IMR-90 (cell line): ENCODE measurements at regions not wholly inside any gene's neighbourhood (a gene's known extent, or its start where the extent isn't known, plus 50 kb on each side); places are given as distances from the start of the nearest gene placed in this dataset.

Experiments used
- ATAC-seq: fragments of 200-7000 bp; cut with Tn5 transposase; 2 replicates; pipeline ENCODE4 v1.9.1; 2020; ENCODE audit warnings: low read depth, mild to moderate bottlenecking, moderate library complexity
- BruUV-seq: library from RNA; stranded (reverse); fragments of 400-500 nt; replicated peaks from 2 replicates; lab custom pipeline; 2021; lab: Mats Ljungman, UMichigan
- CTCF ChIA-PET: fragments of 300-600 bp; formaldehyde crosslinking; extraction: SDS; loops from one replicate; lab custom pipeline; 2021; ENCODE audit warnings: antibody characterized with exemption; lab: Yijun Ruan, JAX
- POLR2A ChIA-PET: fragments of 300-600 bp; sonication (Branson Sonifier 250); formaldehyde crosslinking; loops from one replicate; lab custom pipeline; 2022; ENCODE audit warnings: antibody characterized with exemption; ENCODE audit not compliant: unreplicated experiment; lab: Charles Lee
- DNase-seq: peaks from one replicate; pipeline ENCODE4 v3.0.0; 2013
- H2AFZ ChIP-seq: replicated peaks from 2 replicates; pipeline ENCODE3; 2013; ENCODE audit warnings: low read length, mild to moderate bottlenecking; ENCODE audit not compliant: poor library complexity
- H2AK5ac ChIP-seq: 2 replicates; pipeline ENCODE4 v1.6.1; 2013; ENCODE audit warnings: low read depth, low read length, inconsistent platforms
- H2AK9ac ChIP-seq: replicated peaks from 2 replicates; pipeline ENCODE3; 2013; ENCODE audit warnings: mild to moderate bottlenecking, low read depth, low read length, moderate library complexity; ENCODE audit not compliant: poor library complexity
- H2BK120ac ChIP-seq: 2 replicates; pipeline ENCODE4 v1.6.1; 2013; ENCODE audit warnings: low read depth, low read length, inconsistent platforms
- H2BK15ac ChIP-seq: 3 replicates; pipeline ENCODE4 v1.6.1; 2013; ENCODE audit warnings: low read depth, low read length, inconsistent platforms
- H2BK20ac ChIP-seq: 2 replicates; pipeline ENCODE4 v1.6.1; 2013; ENCODE audit warnings: low read depth, mild to moderate bottlenecking, inconsistent platforms, low read length, moderate library complexity
- H2BK5ac ChIP-seq: 2 replicates; pipeline ENCODE4 v1.6.1; 2013; ENCODE audit warnings: mild to moderate bottlenecking, low read depth, low read length, inconsistent platforms; ENCODE audit not compliant: poor library complexity, severe bottlenecking
- H3K14ac ChIP-seq: replicated peaks from 2 replicates; pipeline ENCODE4 v1.6.1; 2013; ENCODE audit warnings: low read depth, low read length, inconsistent platforms
- H3K18ac ChIP-seq: 2 replicates; pipeline ENCODE4 v1.6.1; 2013; ENCODE audit warnings: low read depth, low read length, control low read depth
- H3K23ac ChIP-seq: 2 replicates; pipeline ENCODE4 v1.6.1; 2013; ENCODE audit warnings: low read depth, low read length, inconsistent platforms
- H3K27ac ChIP-seq: 2 replicates; pipeline ENCODE4 v1.5.1; 2013; ENCODE audit warnings: mild to moderate bottlenecking, control low read depth, low read length; ENCODE audit not compliant: insufficient read depth
- H3K27me3 ChIP-seq: 2 replicates; pipeline ENCODE4 v1.6.1; 2013; ENCODE audit warnings: low read length; ENCODE audit not compliant: control insufficient read depth, insufficient read depth
- H3K36me3 ChIP-seq: 2 replicates; pipeline ENCODE4 v1.6.1; 2013; ENCODE audit warnings: low read length, mixed read lengths; ENCODE audit not compliant: control insufficient read depth, insufficient read depth
- H3K4ac ChIP-seq: 2 replicates; pipeline ENCODE4 v1.6.1; 2013; ENCODE audit warnings: low read depth, low read length, inconsistent platforms
- H3K4me1 ChIP-seq: 2 replicates; pipeline ENCODE4 v1.6.1; 2013; ENCODE audit warnings: low read length, mixed read lengths; ENCODE audit not compliant: control insufficient read depth, insufficient read depth
- H3K4me2 ChIP-seq: 2 replicates; pipeline ENCODE4 v1.6.1; 2013; ENCODE audit warnings: low read depth, mild to moderate bottlenecking, control low read depth, low read length, moderate library complexity
- H3K4me3 ChIP-seq: 2 replicates; pipeline ENCODE4 v1.5.1; 2013; ENCODE audit warnings: low read depth, mild to moderate bottlenecking, control low read depth, low read length, moderate library complexity; ENCODE audit not compliant: insufficient read depth
- H3K56ac ChIP-seq: 2 replicates; pipeline ENCODE4 v1.6.1; 2013; ENCODE audit warnings: low read length, inconsistent platforms; ENCODE audit not compliant: insufficient read depth; ENCODE audit errors: extremely low read depth
- H3K79me1 ChIP-seq, 2 experiments: 2 replicates each; pipeline ENCODE4 v1.6.1; 2013; ENCODE audit warnings: low read length in 2 of 2, inconsistent platforms in 1 of 2, low read depth in 1 of 2
- H3K9ac ChIP-seq: 2 replicates; pipeline ENCODE4 v1.6.1; 2013; ENCODE audit warnings: low read depth, low read length, control low read depth
- H3K9me1 ChIP-seq: 2 replicates; pipeline ENCODE4 v1.6.1; 2013; ENCODE audit warnings: low read length, inconsistent platforms; ENCODE audit not compliant: insufficient read depth
- H3K9me3 ChIP-seq: 2 replicates; pipeline ENCODE4 v1.6.1; 2013; ENCODE audit warnings: low read length; ENCODE audit not compliant: control insufficient read depth, insufficient read depth
- H4K20me1 ChIP-seq: 2 replicates; pipeline ENCODE4 v1.6.1; 2013; ENCODE audit warnings: low read length, inconsistent platforms; ENCODE audit not compliant: insufficient read depth
- H4K5ac ChIP-seq: 2 replicates; pipeline ENCODE4 v1.6.1; 2013; ENCODE audit warnings: mild to moderate bottlenecking, low read depth, low read length, control low read depth
- H4K8ac ChIP-seq, 2 experiments: 2 replicates each; pipeline ENCODE4 v1.6.1; 2013; ENCODE audit warnings: low read depth in 2 of 2, low read length in 2 of 2, control low read depth in 1 of 2, inconsistent platforms in 1 of 2
- H4K91ac ChIP-seq: 2 replicates; pipeline ENCODE4 v1.6.1; 2013; ENCODE audit warnings: low read depth, low read length, inconsistent platforms; ENCODE audit not compliant: insufficient read depth
- BHLHE40 ChIP-seq: fragments of 150-350 bp; IDR thresholded peaks from 2 replicates; pipeline ENCODE4 v1.6.1; 2016; ENCODE audit warnings: mild to moderate bottlenecking, low read depth, low read length
- CEBPB ChIP-seq: IDR thresholded peaks from 2 replicates; pipeline ENCODE4 v1.6.1; 2012; ENCODE audit warnings: low read depth, low read length, improper control_type of control experiment
- CHD1 ChIP-seq: IDR thresholded peaks from 2 replicates; pipeline ENCODE4 v1.6.1; 2012; ENCODE audit warnings: low read depth, low read length, improper control_type of control experiment
- ELK1 ChIP-seq: fragments of 150-350 bp; IDR thresholded peaks from 2 replicates; pipeline ENCODE4 v1.6.1; 2016; ENCODE audit warnings: low read depth, mild to moderate bottlenecking, low read length, moderate library complexity, borderline replicate concordance
- FOS ChIP-seq: fragments of 150-350 bp; IDR thresholded peaks from 2 replicates; pipeline ENCODE4 v1.6.1; 2016; ENCODE audit warnings: low read depth, low read length
- MAFK ChIP-seq: IDR thresholded peaks from 2 replicates; pipeline ENCODE4 v1.6.1; 2012; ENCODE audit warnings: low read depth, low read length, improper control_type of control experiment
- MAZ ChIP-seq: IDR thresholded peaks from 2 replicates; pipeline ENCODE4 v1.6.1; 2012; ENCODE audit warnings: low read depth, mild to moderate bottlenecking, low read length, improper control_type of control experiment, moderate library complexity, borderline replicate concordance
- MXI1 ChIP-seq: IDR thresholded peaks from 2 replicates; pipeline ENCODE4 v1.6.1; 2012; ENCODE audit warnings: low read depth, mild to moderate bottlenecking, low read length, moderate library complexity, borderline replicate concordance
- NFE2L2 ChIP-seq: fragments of 150-350 bp; IDR thresholded peaks from 2 replicates; pipeline ENCODE4 v1.6.1; 2016; ENCODE audit warnings: low read depth, mild to moderate bottlenecking, low read length
- POLR2A ChIP-seq: IDR thresholded peaks from 2 replicates; pipeline ENCODE4 v1.6.1; 2012; ENCODE audit warnings: mild to moderate bottlenecking, low read depth, low read length
- RAD21 ChIP-seq: IDR thresholded peaks from 2 replicates; pipeline ENCODE4 v1.6.1; 2012; ENCODE audit warnings: low read length, improper control_type of control experiment
- RCOR1 ChIP-seq: IDR thresholded peaks from 2 replicates; pipeline ENCODE4 v1.6.1; 2012; ENCODE audit warnings: mild to moderate bottlenecking, low read length, improper control_type of control experiment; ENCODE audit not compliant: insufficient replicate concordance
- RFX5 ChIP-seq: IDR thresholded peaks from 2 replicates; pipeline ENCODE4 v1.8.0; 2012; ENCODE audit warnings: low read depth, mild to moderate bottlenecking, low read length, moderate library complexity
- SMC3 ChIP-seq: fragments of 150-350 bp; IDR thresholded peaks from 2 replicates; pipeline ENCODE4 v1.6.1; 2016; ENCODE audit warnings: low read depth, mild to moderate bottlenecking, antibody characterized with exemption, low read length, moderate library complexity
- WGBS, 2 experiments: methylation state at CpG; one replicate each; pipeline versions ENCODE4 v1.1.5 to v1.1.7; 2013; ENCODE audit warnings: missing lambda C conversion rate in 2 of 2; ENCODE audit not compliant: insufficient read length in 1 of 2; ENCODE audit errors: extremely low coverage in 2 of 2; 5-methylcytosine and 5-hydroxymethylcytosine counted together
- dilution Hi-C: fragments of 300-500 bp; cut with HindIII; formaldehyde crosslinking; loops from one replicate; pipeline ENCODE4 v1.14.3; 2018; ENCODE audit warnings: low sequenced_read_pairs; ENCODE audit not compliant: unreplicated experiment
- in situ Hi-C: fragments of 300-500 bp; cut with MboI; formaldehyde crosslinking; loops from 3 replicates; pipeline ENCODE4 v1.14.3; 2019; ENCODE audit warnings: low sequenced_read_pairs, inconsistent platforms, mixed read lengths
- intact Hi-C: fragments of 100-400 bp; cut with micrococcal nuclease; formaldehyde crosslinking; loops from 2 replicates; pipeline ENCODE4 v1.10.0; 2022
- TF ChIP-seq, protein P1 (sequence below): conservative IDR thresholded peaks from 2 replicates; pipeline ENCODE4 v1.5.1; 2012; ENCODE audit warnings: mild to moderate bottlenecking, low read depth, low read length, improper control_type of control experiment
- TF ChIP-seq, protein P2 (sequence below): fragments of 150-350 bp; IDR thresholded peaks from 2 replicates; pipeline ENCODE4 v1.6.1; 2017; ENCODE audit warnings: mild to moderate bottlenecking, antibody characterized with exemption, low read length, low read depth

DNA sequence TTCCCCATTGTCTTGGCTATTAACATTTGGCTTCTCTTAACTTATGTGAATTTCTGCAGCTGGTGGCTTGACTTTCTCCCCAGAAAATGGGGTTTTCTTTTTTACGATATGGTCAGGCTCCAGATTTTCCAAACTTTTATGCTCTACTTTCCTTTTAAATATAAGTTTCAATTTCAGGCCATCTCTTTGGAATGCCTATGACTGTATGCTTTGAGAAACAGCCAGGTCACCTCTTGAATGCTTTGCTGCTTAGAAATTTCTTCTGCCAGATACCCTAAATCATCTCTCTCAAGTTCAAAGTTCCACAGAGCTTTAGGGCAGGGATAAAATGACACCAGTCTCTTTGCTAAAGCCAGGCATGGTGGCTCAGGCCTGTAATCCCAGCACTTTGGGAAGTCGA is 212.9 kb upstream of the SMIM31 start:
- Histone ChIP-seq H3K18ac (no peak overlapping the region), H3K79me1 (no peaks in the 10 kb centered on the region), H3K9me3 (peaks cover 12% of the 10 kb centered on the region), H3K9me1 (no peaks in the 10 kb centered on the region), H3K4ac (no peak overlapping the region), H2BK5ac (no peak overlapping the region), H3K56ac (no peak overlapping the region), H3K14ac (no peak overlapping the region), H2BK20ac (no peak overlapping the region), H3K27me3 (no peaks in the 10 kb centered on the region), H3K4me3 (no peak overlapping the region), H3K4me1 (no peaks in the 10 kb centered on the region), H4K91ac (no peak overlapping the region), H3K36me3 (no peaks in the 10 kb centered on the region), H3K9ac (no peak overlapping the region), H2AK9ac (no peak overlapping the region), H4K20me1 (no peaks in the 10 kb centered on the region), H2AFZ (no peak overlapping the region), H3K27ac (no peak overlapping the region), H4K8ac (no peak overlapping the region), H2BK15ac (no peak overlapping the region), H4K5ac (no peak overlapping the region), H3K4me2 (no peak overlapping the region), H3K23ac (no peak overlapping the region), H2BK120ac (no peak overlapping the region), H2AK5ac (no peak overlapping the region)
- WGBS, 2 experiments = no CpG with 5 or more reads among the region's 2 CpGs
- no peak for TF ChIP-seq RAD21
- no peak for TF ChIP-seq RCOR1
- TF ChIP-seq SMC3 = no peak
- TF ChIP-seq, protein P1, sequence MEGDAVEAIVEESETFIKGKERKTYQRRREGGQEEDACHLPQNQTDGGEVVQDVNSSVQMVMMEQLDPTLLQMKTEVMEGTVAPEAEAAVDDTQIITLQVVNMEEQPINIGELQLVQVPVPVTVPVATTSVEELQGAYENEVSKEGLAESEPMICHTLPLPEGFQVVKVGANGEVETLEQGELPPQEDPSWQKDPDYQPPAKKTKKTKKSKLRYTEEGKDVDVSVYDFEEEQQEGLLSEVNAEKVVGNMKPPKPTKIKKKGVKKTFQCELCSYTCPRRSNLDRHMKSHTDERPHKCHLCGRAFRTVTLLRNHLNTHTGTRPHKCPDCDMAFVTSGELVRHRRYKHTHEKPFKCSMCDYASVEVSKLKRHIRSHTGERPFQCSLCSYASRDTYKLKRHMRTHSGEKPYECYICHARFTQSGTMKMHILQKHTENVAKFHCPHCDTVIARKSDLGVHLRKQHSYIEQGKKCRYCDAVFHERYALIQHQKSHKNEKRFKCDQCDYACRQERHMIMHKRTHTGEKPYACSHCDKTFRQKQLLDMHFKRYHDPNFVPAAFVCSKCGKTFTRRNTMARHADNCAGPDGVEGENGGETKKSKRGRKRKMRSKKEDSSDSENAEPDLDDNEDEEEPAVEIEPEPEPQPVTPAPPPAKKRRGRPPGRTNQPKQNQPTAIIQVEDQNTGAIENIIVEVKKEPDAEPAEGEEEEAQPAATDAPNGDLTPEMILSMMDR = no peak
- TF ChIP-seq MXI1 = no peak
- no peak for TF ChIP-seq CEBPB
- TF ChIP-seq POLR2A = no peak
- TF ChIP-seq NFE2L2 = no peak
- TF ChIP-seq, protein P2, sequence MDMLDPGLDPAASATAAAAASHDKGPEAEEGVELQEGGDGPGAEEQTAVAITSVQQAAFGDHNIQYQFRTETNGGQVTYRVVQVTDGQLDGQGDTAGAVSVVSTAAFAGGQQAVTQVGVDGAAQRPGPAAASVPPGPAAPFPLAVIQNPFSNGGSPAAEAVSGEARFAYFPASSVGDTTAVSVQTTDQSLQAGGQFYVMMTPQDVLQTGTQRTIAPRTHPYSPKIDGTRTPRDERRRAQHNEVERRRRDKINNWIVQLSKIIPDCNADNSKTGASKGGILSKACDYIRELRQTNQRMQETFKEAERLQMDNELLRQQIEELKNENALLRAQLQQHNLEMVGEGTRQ = no peak
- TF ChIP-seq MAZ = no peak
- TF ChIP-seq FOS = no peak
- no peak for TF ChIP-seq BHLHE40
- no peak for TF ChIP-seq MAFK
- no peak for TF ChIP-seq RFX5
- no peak for TF ChIP-seq ELK1
- no peak for TF ChIP-seq CHD1
- in situ Hi-C loops = no loop called here
- CTCF ChIA-PET = no interaction called here
- ATAC-seq = no peak
- no peak for DNase-seq
- dilution Hi-C loops = no loop called here
- POLR2A ChIA-PET = no interaction called here
- BruUV-seq = no TSS peak
- intact Hi-C loops = no loop called here
